H9 (cell line): ENCODE measurements at regions not wholly inside any gene's neighbourhood (a gene's known extent, or its start where the extent isn't known, plus 50 kb on each side); places are given as distances from the start of the nearest gene placed in this dataset.

Experiments
- DNase-seq: peaks from one replicate; pipeline ENCODE4 v3.0.0-alpha.2; 2017
- H2AFZ ChIP-seq: one replicate; pipeline ENCODE4 v1.6.1; 2013; ENCODE audit warnings: mild to moderate bottlenecking, low read length, control low read depth, moderate library complexity
- H2AK5ac ChIP-seq: 2 replicates; pipeline ENCODE4 v1.6.1; 2013; ENCODE audit warnings: low read length, control low read depth, mixed read lengths; ENCODE audit not compliant: insufficient read length
- H2BK120ac ChIP-seq: one replicate; pipeline ENCODE4 v1.6.1; 2013; ENCODE audit warnings: low read depth, mild to moderate bottlenecking, low read length, control low read depth, inconsistent platforms; ENCODE audit not compliant: poor library complexity, severe bottlenecking
- H2BK12ac ChIP-seq: 2 replicates; pipeline ENCODE4 v1.6.1; 2013; ENCODE audit warnings: low read length, control low read depth, mixed read lengths, low read depth; ENCODE audit not compliant: insufficient read length
- H2BK15ac ChIP-seq: 2 replicates; pipeline ENCODE4 v1.6.1; 2013; ENCODE audit warnings: low read depth, low read length, control low read depth
- H2BK20ac ChIP-seq: one replicate; pipeline ENCODE4 v1.6.1; 2013; ENCODE audit warnings: low read depth, mild to moderate bottlenecking, low read length, control low read depth, inconsistent platforms; ENCODE audit not compliant: poor library complexity, severe bottlenecking
- H2BK5ac ChIP-seq: 2 replicates; pipeline ENCODE4 v1.6.1; 2013; ENCODE audit warnings: low read length, control low read depth, mixed read lengths; ENCODE audit not compliant: insufficient read length
- H3K14ac ChIP-seq: 2 replicates; pipeline ENCODE4 v1.6.1; 2013; ENCODE audit warnings: low read length, control low read depth; ENCODE audit not compliant: insufficient read depth
- H3K18ac ChIP-seq: 2 replicates; pipeline ENCODE4 v1.6.1; 2013; ENCODE audit warnings: low read depth, mild to moderate bottlenecking, mixed read lengths, low read length, control low read depth; ENCODE audit not compliant: insufficient read length
- H3K23ac ChIP-seq: 2 replicates; pipeline ENCODE4 v1.6.1; 2013; ENCODE audit warnings: low read length, control low read depth, mixed read lengths, low read depth; ENCODE audit not compliant: insufficient read length
- H3K23me2 ChIP-seq: 2 replicates; pipeline ENCODE4 v1.6.1; 2013; ENCODE audit warnings: low read depth, mild to moderate bottlenecking, mixed read lengths, low read length, control low read depth; ENCODE audit not compliant: insufficient read length, poor library complexity, severe bottlenecking
- H3K27ac ChIP-seq: 2 replicates; pipeline ENCODE4 v1.5.1; 2013; ENCODE audit warnings: low read length, control low read depth, mixed read lengths, low read depth; ENCODE audit not compliant: insufficient read length
- H3K27me3 ChIP-seq: 2 replicates; pipeline ENCODE4 v1.6.1; 2013; ENCODE audit warnings: low read length, control low read depth, inconsistent platforms; ENCODE audit not compliant: insufficient read depth
- H3K4ac ChIP-seq: 2 replicates; pipeline ENCODE4 v1.6.1; 2013; ENCODE audit warnings: low read depth, mild to moderate bottlenecking, control low read depth, inconsistent platforms, low read length, moderate library complexity
- H3K4me1 ChIP-seq: 2 replicates; pipeline ENCODE4 v1.6.1; 2013; ENCODE audit warnings: low read length, control low read depth, inconsistent platforms; ENCODE audit not compliant: insufficient read depth
- H3K4me2 ChIP-seq: 2 replicates; pipeline ENCODE4 v1.6.1; 2013; ENCODE audit warnings: low read length, control low read depth, mixed read lengths; ENCODE audit not compliant: insufficient read length, insufficient read depth
- H3K56ac ChIP-seq: 2 replicates; pipeline ENCODE4 v1.6.1; 2013; ENCODE audit warnings: low read depth, mild to moderate bottlenecking, mixed read lengths, low read length, control low read depth; ENCODE audit not compliant: insufficient read length
- H3K79me1 ChIP-seq: 2 replicates; pipeline ENCODE4 v1.6.1; 2013; ENCODE audit warnings: low read depth, mild to moderate bottlenecking, moderate library complexity, low read length, control low read depth, inconsistent platforms; ENCODE audit not compliant: insufficient read depth, poor library complexity, severe bottlenecking
- H3K79me2 ChIP-seq: 2 replicates; pipeline ENCODE4 v1.6.1; 2013; ENCODE audit warnings: low read length, control low read depth, inconsistent platforms; ENCODE audit not compliant: insufficient read depth
- H3K9ac ChIP-seq: 2 replicates; pipeline ENCODE4 v1.6.1; 2013; ENCODE audit warnings: low read length, control low read depth, mixed read lengths; ENCODE audit not compliant: insufficient read length; ENCODE audit errors: extremely low read depth
- H3K9me3 ChIP-seq: one replicate; pipeline ENCODE4 v1.6.1; 2013; ENCODE audit warnings: low read depth, low read length, inconsistent platforms; ENCODE audit not compliant: control insufficient read depth
- H3T11ph ChIP-seq: one replicate; pipeline ENCODE4 v1.6.1; 2013; ENCODE audit warnings: mild to moderate bottlenecking, low read length, control low read depth, inconsistent platforms
- H4K20me1 ChIP-seq: one replicate; pipeline ENCODE4 v1.6.1; 2013; ENCODE audit not compliant: control insufficient read depth, insufficient read length, insufficient read depth
- H4K5ac ChIP-seq: 2 replicates; pipeline ENCODE4 v1.6.1; 2013; ENCODE audit warnings: low read depth, mild to moderate bottlenecking, mixed read lengths, low read length, control low read depth; ENCODE audit not compliant: insufficient read length
- H4K8ac ChIP-seq: replicated peaks from 2 replicates; pipeline ENCODE4 v1.6.1; 2013; ENCODE audit warnings: low read length, control low read depth, mixed read lengths, low read depth; ENCODE audit not compliant: insufficient read length
- H4K91ac ChIP-seq: 2 replicates; pipeline ENCODE4 v1.6.1; 2013; ENCODE audit warnings: low read depth, mild to moderate bottlenecking, moderate library complexity, mixed read lengths, low read length, control low read depth; ENCODE audit not compliant: insufficient read length
- H3K27ac Mint-ChIP-seq, 3 experiments: 2 replicates in 2 of 3; 3 replicates in 1 of 3; pipeline ENCODE4 v1.8.0; 2020 to 2021; ENCODE audit warnings: mixed read lengths in 3 of 3, mild to moderate bottlenecking in 1 of 3, moderate library complexity in 1 of 3
- H3K27me3 Mint-ChIP-seq: 2 replicates; pipeline ENCODE4 v1.8.0; 2021; ENCODE audit warnings: low read depth, mild to moderate bottlenecking, moderate library complexity, mixed read lengths
- H3K36me3 Mint-ChIP-seq, 3 experiments: 2 replicates in 2 of 3; 3 replicates in 1 of 3; pipeline ENCODE4 v1.8.0; 2020 to 2021; ENCODE audit warnings: low read depth in 3 of 3, mixed read lengths in 3 of 3; ENCODE audit not compliant: insufficient read depth in 1 of 3
- H3K4me1 Mint-ChIP-seq, 2 experiments: 2 replicates each; pipeline ENCODE4 v1.8.0; 2020; ENCODE audit warnings: mixed read lengths in 2 of 2
- H3K4me3 Mint-ChIP-seq, 2 experiments: 2 replicates in 1 of 2; 3 replicates in 1 of 2; pipeline ENCODE4 v1.8.0; 2020 to 2021; ENCODE audit warnings: mild to moderate bottlenecking in 2 of 2, mixed read lengths in 2 of 2, moderate library complexity in 1 of 2
- H3K9me3 Mint-ChIP-seq, 2 experiments: 2 replicates in 1 of 2; 3 replicates in 1 of 2; pipeline ENCODE4 v1.8.0; 2020; ENCODE audit warnings: mild to moderate bottlenecking in 2 of 2, mixed read lengths in 2 of 2, moderate library complexity in 1 of 2
- WGBS: extraction: QIAGEN DNeasy Blood & Tissue Kit; methylation state at CpG from one replicate; pipeline ENCODE4 v1.1.7; 2013; ENCODE audit warnings: missing lambda C conversion rate, low lambda C conversion rate, mixed read lengths; ENCODE audit not compliant: insufficient read length; ENCODE audit errors: extremely low coverage; 5-methylcytosine and 5-hydroxymethylcytosine counted together
- TF ChIP-seq, protein P1 (sequence below): fragments of 200-600 bp; sonication (generic); conservative IDR thresholded peaks from 3 replicates; pipeline ENCODE4 v1.8.0; 2021; ENCODE audit warnings: antibody characterized with exemption, mild to moderate bottlenecking

DNA sequence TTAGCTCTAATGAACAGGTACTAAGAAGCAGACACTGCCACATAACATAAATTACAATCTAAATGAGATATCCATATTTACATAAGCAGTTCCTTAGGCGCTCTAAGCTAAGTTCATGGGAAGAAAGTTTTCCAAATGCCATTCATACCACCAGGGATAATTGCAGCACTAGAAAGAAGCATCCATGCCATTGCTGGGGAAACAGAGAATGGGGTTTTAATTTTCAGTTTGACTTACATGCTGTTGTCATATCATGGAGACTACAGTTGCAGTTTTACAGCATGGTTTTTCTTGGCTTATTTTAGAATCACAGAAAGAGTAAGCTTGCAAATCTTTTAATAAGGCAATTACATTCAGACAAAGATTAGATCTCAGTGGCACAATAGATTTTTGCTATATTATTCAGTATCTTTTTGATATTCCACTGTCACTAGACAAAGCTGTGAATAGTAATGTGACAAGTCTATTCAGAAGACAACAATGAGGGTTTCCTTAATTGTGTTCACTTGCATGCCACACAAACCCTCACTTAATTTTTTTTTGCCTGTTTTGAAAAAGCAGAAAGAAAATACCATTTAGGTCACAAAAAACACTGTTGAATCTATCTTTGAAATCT is 108.4 kb upstream of the ELAVL2 start:
- Histone ChIP-seq H3K4me2 (no peak overlapping the region), H3K9me3 (no peaks in the 10 kb centered on the region), H4K5ac (no peak overlapping the region), H4K8ac (no peak overlapping the region), H3K9ac (no peak overlapping the region), H3K14ac (no peak overlapping the region), H3K18ac (no peak overlapping the region), H2BK15ac (no peak overlapping the region), H3K79me1 (no peaks in the 10 kb centered on the region), H3K4ac (no peak overlapping the region), H3K56ac (no peak overlapping the region), H2BK5ac (no peak overlapping the region), H4K20me1 (no peaks in the 10 kb centered on the region), H4K91ac (no peak overlapping the region), H2BK12ac (no peak overlapping the region), H2BK120ac (no peak overlapping the region), H3K23ac (no peak overlapping the region), H3K4me1 (no peaks in the 10 kb centered on the region; the same call in 1 of the 2 replicates), H2AFZ (no peak overlapping the region), H3K27ac (no peak overlapping the region), H3K79me2 (no peaks in the 10 kb centered on the region), H3K23me2 (no peaks in the 10 kb centered on the region), H2BK20ac (no peak overlapping the region), H3T11ph (no peak overlapping the region), H2AK5ac (no peak overlapping the region), H3K27me3 (no peaks in the 10 kb centered on the region)
- Mint-ChIP-seq H3K4me1 (peaks cover 13 to 16% of the 10 kb centered on the region in 2 experiments), H3K27ac (peak overlapping the region; percentile 40 to 87 (median 84); a peak in 4 of 7 replicates), H3K36me3 (no peaks in the 10 kb centered on the region), H3K27me3 (no peaks in the 10 kb centered on the region), H3K9me3 (no peaks in the 10 kb centered on the region), H3K4me3 (no peak overlapping the region; a peak in 2 of 5 replicates)
- TF ChIP-seq, protein P1, sequence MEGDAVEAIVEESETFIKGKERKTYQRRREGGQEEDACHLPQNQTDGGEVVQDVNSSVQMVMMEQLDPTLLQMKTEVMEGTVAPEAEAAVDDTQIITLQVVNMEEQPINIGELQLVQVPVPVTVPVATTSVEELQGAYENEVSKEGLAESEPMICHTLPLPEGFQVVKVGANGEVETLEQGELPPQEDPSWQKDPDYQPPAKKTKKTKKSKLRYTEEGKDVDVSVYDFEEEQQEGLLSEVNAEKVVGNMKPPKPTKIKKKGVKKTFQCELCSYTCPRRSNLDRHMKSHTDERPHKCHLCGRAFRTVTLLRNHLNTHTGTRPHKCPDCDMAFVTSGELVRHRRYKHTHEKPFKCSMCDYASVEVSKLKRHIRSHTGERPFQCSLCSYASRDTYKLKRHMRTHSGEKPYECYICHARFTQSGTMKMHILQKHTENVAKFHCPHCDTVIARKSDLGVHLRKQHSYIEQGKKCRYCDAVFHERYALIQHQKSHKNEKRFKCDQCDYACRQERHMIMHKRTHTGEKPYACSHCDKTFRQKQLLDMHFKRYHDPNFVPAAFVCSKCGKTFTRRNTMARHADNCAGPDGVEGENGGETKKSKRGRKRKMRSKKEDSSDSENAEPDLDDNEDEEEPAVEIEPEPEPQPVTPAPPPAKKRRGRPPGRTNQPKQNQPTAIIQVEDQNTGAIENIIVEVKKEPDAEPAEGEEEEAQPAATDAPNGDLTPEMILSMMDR, result no peak
- WGBS, result no CpG with 5 or more reads among the region's 1 CpG
- DNase-seq, result no peak
